GM21529 (cell line): ENCODE measurements at regions not wholly inside any gene's neighbourhood (a gene's known extent, or its start where the extent isn't known, plus 50 kb on each side); places are given as distances from the start of the nearest gene placed in this dataset.
"Not testable (repeated sequence)": the region's sequence is repeated elsewhere in the genome, so short reads cannot be mapped to it uniquely, and the experiment has no call there.

ENCODE experiments used
- ATAC-seq: cut with Tn5 transposase; IDR thresholded peaks from one replicate; pipeline ENCODE4 v1.9.1; 2021; ENCODE audit not compliant: unreplicated experiment

DNA sequence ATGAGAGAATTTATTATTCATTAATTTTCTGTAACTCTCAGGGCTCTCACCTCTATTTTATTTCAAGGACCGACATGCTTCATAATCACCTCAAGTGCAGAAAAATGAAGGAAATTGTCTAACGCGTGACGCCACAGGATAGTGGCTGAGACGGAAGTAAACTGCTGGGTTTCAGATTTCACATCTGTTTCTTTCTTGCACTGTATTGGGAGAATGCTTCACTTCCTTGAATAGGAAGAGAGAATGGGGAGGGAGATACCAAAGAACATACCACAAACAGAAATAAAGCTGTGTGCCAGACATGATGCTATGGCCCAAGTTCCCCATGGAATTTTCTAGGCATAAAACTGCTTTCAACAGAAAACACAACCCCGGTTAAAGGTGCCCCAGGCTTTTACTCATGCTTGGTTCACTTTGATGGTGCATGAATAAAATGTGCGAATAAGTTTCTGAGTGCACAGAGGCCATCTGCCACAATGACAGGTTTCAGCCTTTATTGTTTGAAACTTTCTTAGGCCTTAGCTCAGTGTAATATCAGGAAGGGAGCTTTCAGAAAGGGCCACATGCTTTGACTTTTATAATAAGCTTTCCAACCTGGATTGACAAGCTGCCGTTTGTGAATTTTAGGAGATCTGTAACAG lies 1116.4 kb downstream of the SOCS6 start:
- ATAC-seq = no peak

DNA sequence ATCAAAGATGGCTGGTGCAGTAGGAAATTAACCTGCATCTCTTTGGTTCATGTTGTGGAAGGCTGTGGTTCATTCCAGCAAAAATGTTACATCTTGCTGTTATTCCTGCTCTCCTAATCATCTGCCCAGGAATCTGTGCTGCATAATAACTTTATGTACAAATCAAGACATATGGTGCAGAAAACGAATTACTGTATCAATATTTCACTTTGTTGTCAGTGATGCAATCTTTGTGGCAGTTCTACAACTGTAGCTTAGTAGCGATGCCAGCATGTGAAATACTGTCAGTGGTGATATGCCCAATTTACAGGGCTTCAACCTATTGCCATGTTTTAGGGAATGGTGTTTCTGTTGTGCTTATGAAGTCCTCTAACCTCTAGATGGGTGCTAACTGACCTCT lies 1114.7 kb downstream of the SOCS6 start:
- no peak for ATAC-seq

DNA sequence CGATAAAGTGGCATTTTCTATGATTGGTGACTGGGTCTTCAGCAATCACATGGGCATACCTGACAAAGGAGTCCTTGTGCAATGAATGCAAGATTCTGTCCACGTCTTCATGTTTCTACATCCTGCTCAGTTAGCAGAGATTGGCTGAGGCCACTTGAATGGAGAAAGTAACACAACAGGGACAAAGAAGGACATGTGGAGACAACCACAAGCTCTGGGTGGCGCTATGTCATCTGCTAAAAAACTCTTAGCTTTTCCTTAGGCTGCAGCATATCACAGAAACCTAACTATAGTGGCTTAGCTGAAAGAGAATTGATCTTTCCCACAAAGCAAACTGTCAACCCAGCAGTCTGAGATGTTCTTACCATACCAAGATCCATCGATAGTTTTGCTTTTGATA lies 1109.7 kb downstream of the SOCS6 start:
- no peak for ATAC-seq

DNA sequence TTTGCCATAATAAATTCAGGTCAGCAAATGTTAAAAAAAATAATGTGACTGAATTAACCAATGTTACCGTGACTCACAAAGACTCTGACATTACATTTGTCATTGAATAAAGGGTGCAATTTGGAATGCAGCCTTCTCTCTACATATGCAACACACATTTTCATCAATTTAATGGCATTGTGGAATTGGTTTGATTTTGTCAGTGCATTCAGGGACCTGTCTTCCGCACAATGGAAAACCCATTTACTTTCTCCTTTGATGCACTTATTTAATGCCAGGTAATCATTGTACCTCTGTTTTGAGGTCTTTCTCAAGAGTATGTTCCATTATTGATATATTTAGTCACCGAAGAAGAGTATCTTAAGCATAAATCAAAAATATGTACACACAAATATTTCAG lies 1099.3 kb downstream of the SOCS6 start:
- ATAC-seq = no peak

DNA sequence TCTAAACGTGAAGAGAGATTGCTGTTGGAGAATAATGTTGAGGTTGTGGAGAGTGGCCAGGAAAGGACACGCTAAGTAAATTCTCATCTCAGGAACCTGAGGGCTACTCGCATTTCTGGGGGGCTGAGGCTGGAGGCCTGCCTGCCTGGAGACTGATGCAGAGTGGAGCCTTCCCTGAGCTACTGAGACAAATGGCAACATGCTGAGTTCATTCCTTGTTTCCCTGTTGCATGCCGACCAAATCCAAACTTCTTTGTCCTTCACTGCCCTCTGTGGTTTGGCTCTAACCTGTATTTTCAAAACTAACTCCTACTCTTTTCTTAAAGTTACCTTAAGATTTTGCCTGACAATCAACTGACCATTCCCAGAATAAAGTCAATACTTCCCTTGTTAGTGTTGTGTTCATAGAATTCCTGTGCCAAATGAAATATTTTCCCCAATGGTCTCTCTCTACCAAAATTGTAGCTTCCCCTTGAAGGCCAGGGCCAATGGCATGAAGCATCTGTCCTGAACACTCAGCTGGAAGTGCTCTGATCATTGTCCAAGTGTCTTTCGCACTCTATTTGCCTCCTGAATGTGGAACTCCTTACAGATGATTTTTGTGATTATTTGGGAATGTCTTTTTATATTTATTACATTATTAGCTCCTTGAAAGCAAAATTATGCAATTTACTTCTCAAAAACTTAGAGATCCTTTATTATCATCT lies 1085.6 kb downstream of the SOCS6 start:
- no peak for ATAC-seq

DNA sequence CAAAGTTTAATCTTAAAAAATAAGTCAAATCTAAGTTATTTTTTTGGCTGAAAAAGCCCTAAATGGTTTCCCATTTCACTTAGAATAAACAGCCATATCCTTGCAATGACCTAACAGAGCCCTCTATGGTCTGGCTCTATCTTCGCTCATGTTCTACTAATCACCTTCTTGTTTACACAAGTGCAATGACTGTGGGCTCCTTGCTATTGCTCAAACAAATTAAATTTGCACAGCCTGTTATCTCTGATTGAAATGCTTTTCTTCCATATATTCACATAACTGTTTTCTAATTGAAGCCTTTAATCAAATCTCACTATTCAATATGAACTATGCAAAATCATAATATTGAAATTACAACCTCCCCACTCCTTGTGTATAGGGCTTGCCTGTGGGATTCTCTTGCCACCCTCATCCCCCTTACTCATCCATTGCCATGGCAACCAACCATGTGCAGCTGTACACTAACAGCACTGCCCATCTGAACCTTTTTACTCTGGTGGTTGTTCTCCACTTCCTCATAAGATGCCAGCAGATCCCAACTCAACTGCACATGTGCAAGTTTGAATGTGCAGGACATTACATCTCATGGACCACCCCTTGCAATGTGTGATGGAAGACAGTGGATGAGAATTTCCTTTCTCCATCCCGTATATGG lies 1083.2 kb downstream of the SOCS6 start:
- ATAC-seq = no peak

DNA sequence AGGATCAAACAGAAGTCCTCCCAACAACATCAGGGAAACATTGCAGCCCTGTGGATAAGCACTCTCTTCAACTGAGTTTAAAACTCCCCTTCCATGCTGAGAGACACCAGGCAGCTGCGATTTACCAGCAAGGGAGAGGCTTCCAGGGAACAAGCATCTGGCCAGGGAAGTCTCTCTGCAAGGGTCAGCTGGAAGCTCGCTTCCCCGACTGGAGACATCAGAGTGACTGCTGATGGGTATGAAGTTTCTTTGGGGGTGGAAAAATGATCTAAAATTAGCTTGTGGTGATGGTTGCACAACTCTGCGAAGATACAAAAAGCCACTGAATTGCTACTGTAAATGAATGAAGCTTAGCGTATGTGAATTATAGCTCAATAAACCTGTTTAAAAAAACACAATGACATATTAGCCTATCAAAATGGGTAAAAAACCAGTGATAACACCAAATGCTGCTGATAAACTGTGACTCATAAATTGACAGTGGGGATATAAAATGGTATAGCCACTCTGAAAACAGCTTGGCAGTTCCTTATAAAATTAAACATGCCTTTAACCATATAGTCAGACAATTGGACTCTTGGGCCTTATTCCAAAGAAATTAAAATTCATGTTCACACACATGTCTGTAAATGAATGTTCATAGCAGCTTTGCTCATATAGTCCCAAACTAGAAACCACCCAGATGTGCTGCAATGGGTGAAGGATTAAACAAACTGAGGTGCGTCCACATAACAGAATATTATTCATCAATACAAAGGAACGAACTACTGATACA lies 1082.0 kb downstream of the SOCS6 start:
- ATAC-seq = no peak

DNA sequence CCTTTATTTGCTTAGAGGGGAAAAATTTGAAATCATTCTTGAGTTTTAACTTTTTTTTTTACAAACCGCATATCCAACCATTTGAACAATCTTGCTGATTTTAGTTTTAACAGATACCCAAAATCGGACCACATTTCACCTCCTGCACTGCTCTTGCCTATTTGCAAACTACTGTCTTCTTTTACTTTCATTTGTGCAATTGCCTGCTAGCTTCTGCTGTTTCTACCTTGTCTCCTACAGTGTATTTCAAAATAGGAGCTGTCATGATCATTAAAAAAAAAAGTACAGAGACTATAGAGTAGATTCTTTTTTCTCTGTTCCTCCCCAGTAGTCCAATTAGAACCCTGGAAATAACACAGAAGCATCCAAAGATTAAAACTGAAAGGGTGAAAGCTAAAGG lies 1081.2 kb downstream of the SOCS6 start:
- no peak for ATAC-seq

DNA sequence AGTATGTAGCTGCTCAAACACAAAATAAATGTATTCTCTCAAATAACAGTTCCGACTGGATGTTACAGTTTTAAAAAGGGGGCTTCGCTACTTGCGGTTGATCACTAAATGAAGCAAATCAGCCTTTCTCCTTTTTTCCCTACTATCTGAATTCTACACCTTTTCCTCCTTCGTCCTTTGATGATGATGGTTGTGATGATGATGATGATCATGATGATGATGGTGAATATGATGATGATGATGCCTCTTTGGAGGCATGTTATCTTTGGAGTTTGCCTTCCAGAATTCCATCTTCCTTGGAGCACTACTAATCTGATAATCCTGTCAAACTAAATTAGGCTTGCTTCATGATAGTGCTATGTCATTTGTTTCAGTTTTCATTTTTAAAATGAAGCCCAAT lies 1073.3 kb downstream of the SOCS6 start:
- ATAC-seq = no peak

DNA sequence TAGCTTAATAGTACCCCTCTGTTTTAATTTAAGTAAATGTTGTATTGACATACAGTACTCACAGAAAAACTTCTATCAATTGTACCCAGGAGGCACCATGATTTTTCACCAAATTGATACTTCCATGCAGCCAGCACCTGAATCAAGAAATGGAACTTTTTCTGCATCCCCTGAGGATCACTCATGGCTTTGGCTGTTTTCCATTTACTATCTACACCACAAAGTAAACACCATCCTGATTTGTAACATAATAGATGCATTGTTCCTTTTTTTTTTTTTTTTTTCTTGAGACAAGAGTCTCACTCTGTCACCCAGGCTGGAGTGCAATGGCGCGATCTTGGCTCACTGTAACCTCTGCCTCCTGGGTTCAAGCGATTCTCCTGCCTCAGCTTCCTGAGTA lies 1066.8 kb downstream of the SOCS6 start:
- not testable (repeated sequence) for ATAC-seq

DNA sequence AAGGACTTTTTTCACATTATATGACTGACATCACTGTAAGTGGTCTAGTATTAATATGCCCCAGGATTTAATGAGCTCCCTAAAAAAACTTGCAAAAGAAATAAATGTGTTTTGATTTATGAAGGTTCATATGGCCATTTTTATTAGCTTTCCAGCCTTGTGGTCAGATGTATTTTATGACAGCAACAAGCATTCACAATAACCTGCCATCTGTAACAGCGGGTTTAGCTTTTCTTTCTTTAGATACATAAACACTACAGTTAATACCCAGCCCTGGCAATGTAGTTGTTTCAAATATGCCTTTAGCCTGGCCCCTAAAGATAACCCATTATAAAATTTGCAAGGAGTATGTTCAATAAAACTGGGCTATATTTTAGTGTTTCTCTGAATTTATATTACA lies 1063.8 kb downstream of the SOCS6 start:
- no peak for ATAC-seq

DNA sequence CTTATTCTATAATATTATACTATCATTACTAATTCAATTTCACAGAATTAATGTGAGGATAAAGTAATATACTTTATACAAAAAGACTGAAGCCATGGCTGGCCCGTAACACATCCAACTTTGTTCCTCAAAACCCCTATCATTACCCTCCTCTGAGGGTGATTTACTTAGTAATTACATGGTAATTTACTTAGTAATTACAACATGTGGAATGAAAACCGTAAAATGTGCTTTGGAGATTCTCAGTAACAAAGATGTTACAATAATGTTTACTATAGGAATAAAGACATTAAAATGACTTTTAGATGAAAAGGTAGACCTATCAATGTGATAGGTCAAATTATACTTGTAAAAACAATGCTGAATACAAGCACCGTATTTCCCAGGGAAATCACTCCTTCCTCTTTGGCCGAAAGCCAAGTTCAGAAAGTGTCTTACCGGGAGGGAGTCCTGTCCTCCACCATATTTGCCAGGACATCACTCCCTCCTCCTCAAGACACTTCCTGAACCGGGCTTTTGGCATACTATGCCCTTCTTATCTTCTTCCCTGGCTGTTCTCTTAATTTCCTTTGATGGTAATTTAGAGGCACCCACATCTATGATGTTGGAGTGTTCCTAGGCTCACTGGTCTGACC lies 1047.8 kb downstream of the SOCS6 start:
- no peak for ATAC-seq

DNA sequence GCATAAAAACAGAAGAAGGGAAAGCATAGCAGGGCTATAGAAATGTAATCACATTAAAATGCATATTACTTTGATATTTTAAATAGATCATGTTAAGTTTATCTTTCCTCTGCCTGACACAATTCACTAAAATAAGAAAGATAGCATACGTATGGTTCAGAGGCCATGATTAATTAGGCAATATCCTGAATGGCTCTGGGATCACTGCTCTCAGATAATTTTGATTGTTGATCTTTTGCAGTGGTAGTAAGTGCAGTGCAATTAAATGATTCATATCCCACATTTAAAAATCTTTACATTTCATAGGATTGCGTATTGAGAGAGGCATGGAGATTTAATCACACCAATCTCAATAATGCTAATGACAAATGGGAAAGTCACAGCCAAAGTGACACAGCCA lies 1040.7 kb downstream of the SOCS6 start:
- ATAC-seq = no peak

DNA sequence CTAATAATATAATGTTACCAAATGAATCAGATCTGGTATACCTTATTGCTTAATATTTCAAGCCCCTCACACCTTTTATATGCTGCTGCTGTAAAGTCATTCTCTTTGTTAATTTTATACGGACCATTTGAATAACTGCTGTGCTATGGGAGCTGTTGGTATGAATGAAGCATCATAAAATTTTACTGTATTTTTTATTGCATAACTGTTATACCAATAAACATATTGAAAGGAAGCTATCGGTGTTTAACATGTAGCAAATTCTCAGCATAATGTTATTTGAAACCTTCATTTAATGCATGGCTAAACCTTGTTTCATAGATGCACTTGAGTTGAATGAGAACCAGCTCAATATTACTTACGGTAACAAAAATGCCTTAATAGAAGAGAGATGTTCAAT lies 1040.3 kb downstream of the SOCS6 start:
- ATAC-seq = no peak

DNA sequence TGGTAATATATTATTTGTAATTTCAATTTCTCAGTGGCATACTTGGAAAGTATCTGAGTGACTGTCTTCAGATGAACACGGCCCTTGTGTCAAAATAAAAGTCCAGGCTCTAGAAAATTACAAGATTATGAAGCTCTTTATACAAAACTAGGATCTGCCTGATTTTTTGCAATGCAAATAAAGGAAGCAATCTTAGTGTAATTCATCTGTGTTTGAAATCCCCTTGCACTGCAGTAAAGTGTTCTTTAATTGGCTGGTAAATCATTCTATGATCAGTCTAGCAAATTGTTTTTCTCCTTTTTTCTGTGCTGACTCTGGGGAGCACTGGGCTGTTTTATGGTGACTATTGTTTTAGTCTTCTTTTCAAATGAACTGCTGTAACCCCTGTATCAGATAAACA lies 1039.0 kb downstream of the SOCS6 start:
- no peak for ATAC-seq

DNA sequence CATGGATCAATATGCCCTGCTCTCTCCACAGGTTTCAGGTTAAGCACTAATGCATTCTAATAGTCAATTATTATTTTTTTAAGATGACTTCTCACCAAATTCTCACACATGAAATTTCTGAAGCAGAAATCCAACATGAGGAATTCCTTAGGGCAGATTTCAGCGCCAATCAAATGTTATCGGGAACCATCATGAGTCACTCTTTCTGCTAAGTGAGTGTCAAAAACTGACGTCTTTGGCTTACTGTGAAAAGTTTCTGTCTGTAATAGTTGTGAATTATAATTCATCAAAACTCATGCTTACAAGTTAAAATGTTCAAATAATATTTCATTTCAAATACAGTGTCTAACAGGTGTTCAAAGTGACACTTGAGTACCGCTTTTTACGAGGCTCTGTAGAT lies 1038.6 kb downstream of the SOCS6 start:
- ATAC-seq = no peak

DNA sequence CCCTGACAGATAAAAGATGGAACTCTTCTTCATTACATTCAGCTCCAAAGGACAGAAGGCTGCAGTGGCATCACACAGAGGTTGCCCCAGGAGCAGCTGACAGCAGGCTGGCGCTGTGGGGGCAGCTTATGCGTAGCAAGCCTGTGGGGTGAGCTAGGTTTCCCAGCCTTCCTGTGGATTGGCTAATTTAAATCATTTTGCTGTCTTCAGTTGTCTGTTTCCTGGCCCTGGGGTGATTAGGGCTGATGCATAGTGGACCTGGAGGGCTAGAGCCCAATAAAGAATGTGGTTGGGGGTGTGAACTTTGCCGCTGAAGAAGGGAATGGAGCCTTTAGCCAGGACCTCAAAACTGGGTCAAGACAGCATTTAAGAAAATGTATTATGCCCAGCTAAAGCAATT lies 1038.0 kb downstream of the SOCS6 start:
- ATAC-seq = no peak

DNA sequence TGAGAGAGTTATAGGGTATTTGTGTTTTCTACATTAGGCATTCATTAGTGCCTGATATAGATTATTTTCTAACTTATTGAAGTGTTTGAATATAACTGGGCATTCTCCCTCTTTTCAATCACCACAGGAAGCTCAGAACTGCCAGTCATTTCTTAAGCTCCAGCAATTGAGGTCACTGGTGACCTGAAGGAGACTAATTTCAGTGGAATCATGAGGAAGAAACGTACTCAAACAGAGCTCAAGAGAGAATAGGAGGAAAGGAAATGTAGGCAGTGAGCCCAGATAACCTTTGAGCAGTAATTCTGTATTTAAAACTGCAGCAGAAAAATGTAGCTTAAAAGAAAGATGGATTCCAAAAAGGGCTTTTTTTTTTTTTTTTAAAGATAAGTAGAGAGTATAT lies 1035.5 kb downstream of the SOCS6 start:
- ATAC-seq = no peak

DNA sequence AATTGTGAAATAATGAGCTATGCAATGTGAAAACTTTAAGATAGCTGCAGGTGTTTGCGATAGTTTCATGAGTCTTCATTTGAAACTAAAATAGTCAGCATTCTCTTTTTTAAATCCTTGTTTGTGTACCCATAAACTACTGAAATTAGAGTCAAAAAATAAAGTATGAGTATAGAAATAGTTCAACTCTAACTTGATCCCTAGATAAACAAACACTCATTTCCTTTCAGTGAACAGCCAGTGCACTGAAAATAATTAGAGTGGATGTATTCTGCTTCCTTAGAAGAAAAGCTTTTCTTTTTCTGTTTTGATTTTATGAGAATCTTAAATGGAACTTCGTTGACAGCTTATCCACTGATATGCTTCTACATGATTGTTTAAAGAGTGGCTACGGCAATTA lies 1033.4 kb downstream of the SOCS6 start:
- no peak for ATAC-seq

DNA sequence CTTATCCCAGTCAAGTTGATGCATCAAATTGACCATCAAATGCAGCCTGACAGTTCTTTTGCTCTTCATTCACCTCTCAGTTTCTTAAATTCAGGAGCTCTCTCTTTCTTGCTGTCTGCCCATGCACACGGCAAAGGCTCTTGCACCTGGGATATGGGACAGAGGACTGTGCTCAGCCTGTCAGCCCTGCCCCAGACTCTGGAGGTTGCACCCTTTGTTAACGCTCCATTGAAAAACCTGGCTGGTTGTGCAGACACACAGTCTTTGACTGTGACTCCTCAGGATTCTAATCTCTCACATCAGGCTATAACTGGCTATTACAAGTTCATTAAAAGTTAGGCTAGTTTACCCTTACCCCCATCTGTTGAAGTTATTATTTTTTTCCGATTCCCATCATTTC lies 1032.5 kb downstream of the SOCS6 start:
- no peak for ATAC-seq

DNA sequence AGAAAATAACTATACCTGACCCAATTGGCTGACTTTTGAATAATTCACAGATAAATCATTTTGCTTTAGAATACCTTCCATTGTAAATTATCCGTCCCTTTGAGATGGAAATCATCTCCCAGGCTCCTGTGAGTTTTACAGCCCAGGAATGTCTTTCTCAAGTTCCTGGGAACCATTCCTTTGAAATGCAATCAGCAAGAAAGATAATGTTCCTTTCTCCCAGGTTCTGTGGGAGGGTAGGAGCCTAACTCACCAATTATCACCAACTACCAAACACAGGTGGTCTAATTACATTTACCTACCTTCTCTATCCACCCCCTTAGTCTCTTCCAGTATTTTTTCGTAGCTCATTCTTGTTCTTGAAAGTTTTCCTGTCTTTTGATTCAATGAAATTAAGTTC lies 1016.0 kb downstream of the SOCS6 start:
- ATAC-seq = no peak
